Mesendoderm (in vitro differentiated cells): ENCODE measurements at regions not wholly inside any gene's neighbourhood (a gene's known extent, or its start where the extent isn't known, plus 50 kb on each side); places are given as distances from the start of the nearest gene placed in this dataset.
"Not testable (repeated sequence)": the region's sequence is repeated elsewhere in the genome, so short reads cannot be mapped to it uniquely, and the experiment has no call there.

Experiments
- DNase-seq: peaks from one replicate; pipeline ENCODE4 v3.0.0; 2013
- H2AK5ac ChIP-seq: 2 replicates; pipeline ENCODE4 v1.6.1; 2013; ENCODE audit warnings: low read length, inconsistent platforms
- H2BK120ac ChIP-seq: 2 replicates; pipeline ENCODE4 v1.6.1; 2013; ENCODE audit warnings: low read depth, mild to moderate bottlenecking, low read length, moderate library complexity, mixed read lengths
- H2BK15ac ChIP-seq: replicated peaks from 2 replicates; pipeline ENCODE4 v1.6.1; 2013; ENCODE audit warnings: low read depth, mild to moderate bottlenecking, moderate library complexity
- H2BK5ac ChIP-seq: 2 replicates; pipeline ENCODE4 v1.6.1; 2013; ENCODE audit warnings: low read length, inconsistent platforms
- H3K18ac ChIP-seq: 2 replicates; pipeline ENCODE4 v1.6.1; 2013; ENCODE audit warnings: mild to moderate bottlenecking, low read length, mixed read lengths
- H3K23ac ChIP-seq: one replicate; pipeline ENCODE4 v1.6.1; 2013; ENCODE audit warnings: low read length
- H3K27ac ChIP-seq: 2 replicates; pipeline ENCODE4 v1.5.1; 2013; ENCODE audit warnings: low read depth, mild to moderate bottlenecking, inconsistent platforms, low read length, moderate library complexity
- H3K27me3 ChIP-seq: 2 replicates; pipeline ENCODE4 v1.6.1; 2013; ENCODE audit warnings: low read length, control low read depth, mild to moderate bottlenecking, inconsistent platforms; ENCODE audit not compliant: insufficient read depth, poor library complexity
- H3K36me3 ChIP-seq: 2 replicates; pipeline ENCODE4 v1.6.1; 2013; ENCODE audit warnings: low read length, inconsistent platforms; ENCODE audit not compliant: control insufficient read depth, insufficient read depth
- H3K4ac ChIP-seq: one replicate; pipeline ENCODE4 v1.6.1; 2013; ENCODE audit warnings: low read depth, mild to moderate bottlenecking, low read length, moderate library complexity
- H3K4me1 ChIP-seq: 2 replicates; pipeline ENCODE4 v1.6.1; 2013; ENCODE audit warnings: low read depth, low read length, inconsistent platforms; ENCODE audit not compliant: control insufficient read depth
- H3K4me2 ChIP-seq: 2 replicates; pipeline ENCODE4 v1.6.1; 2013; ENCODE audit warnings: low read length
- H3K4me3 ChIP-seq: 2 replicates; pipeline ENCODE4 v1.5.1; 2013; ENCODE audit warnings: mild to moderate bottlenecking, low read length
- H3K56ac ChIP-seq: one replicate; pipeline ENCODE4 v1.6.1; 2013; ENCODE audit warnings: low read length
- H3K79me1 ChIP-seq: 2 replicates; pipeline ENCODE4 v1.6.1; 2013; ENCODE audit warnings: low read length, inconsistent platforms
- H3K79me2 ChIP-seq: 2 replicates; pipeline ENCODE4 v1.6.1; 2013; ENCODE audit warnings: mild to moderate bottlenecking, low read length; ENCODE audit not compliant: control insufficient read depth, insufficient read depth
- H3K9ac ChIP-seq: 2 replicates; pipeline ENCODE4 v1.6.1; 2013; ENCODE audit warnings: low read length, inconsistent platforms
- H4K5ac ChIP-seq: one replicate; pipeline ENCODE4 v1.6.1; 2013; ENCODE audit warnings: low read length
- H4K8ac ChIP-seq: one replicate; pipeline ENCODE4 v1.6.1; 2013; ENCODE audit warnings: low read depth, mild to moderate bottlenecking, control low read depth, low read length, moderate library complexity
- WGBS: extraction: QIAGEN DNeasy Blood & Tissue Kit; methylation state at CpG from one replicate; pipeline ENCODE4 v1.1.7; 2013; ENCODE audit warnings: low lambda C conversion rate, missing lambda C conversion rate; ENCODE audit not compliant: insufficient coverage; ENCODE audit errors: extremely low coverage; 5-methylcytosine and 5-hydroxymethylcytosine counted together

DNA sequence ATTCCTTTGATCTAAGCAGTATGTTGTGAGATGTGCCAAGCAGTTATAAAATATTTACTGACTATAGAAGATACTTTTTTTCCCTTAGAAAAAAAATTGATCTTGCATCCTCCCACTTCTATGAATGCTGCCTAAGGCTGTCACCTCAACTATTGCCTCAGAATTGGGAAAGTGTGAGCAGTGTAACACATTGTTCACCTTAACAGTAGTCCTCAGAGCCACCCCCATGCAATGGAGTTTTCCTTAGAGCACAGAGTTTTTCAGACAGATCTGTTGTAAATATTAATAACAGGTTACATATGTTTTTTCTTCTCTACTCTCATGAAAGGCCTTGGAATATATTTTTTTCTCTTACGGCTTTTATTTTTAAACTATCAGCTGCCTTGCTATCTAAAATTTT, 607.3 kb downstream of the STK39 start:
- Histone ChIP-seq H3K23ac (no peak overlapping the region), H3K4me1 (no peaks in the 10 kb centered on the region), H3K27me3 (no peaks in the 10 kb centered on the region), H2AK5ac (no peak overlapping the region), H3K56ac (no peak overlapping the region), H3K27ac (no peak overlapping the region), H3K4me3 (no peak overlapping the region), H3K9ac (no peak overlapping the region), H2BK15ac (no peak overlapping the region), H3K36me3 (no peaks in the 10 kb centered on the region), H3K4me2 (no peak overlapping the region), H4K8ac (no peak overlapping the region), H3K18ac (no peak overlapping the region), H3K79me1 (no peaks in the 10 kb centered on the region), H2BK5ac (no peak overlapping the region), H3K79me2 (no peaks in the 10 kb centered on the region), H2BK120ac (no peak overlapping the region), H3K4ac (no peak overlapping the region), H4K5ac (no peak overlapping the region)
- no CpG with 5 or more reads among the region's 1 CpG for WGBS
- DNase-seq = no peak

DNA sequence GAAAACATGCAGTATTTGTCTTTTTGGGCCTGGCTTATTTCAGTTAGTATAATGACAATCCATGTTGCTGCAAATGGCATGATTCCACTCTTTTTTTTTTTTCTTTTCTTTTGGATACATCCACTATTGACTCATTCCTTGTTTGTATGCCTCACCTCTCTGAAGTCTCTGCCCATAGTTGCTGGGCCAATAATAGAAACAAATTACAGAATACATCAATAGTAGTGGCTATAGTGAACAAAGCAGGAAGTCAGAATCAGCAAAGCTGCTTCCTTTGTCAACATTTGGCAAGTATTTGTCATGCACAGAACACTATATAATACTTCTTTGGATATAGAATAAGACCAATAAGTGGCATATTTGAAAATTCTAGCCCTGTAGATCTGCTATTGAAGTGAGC, 609.7 kb downstream of the STK39 start:
- no peak overlapping the region for H2BK5ac ChIP-seq
- no peak overlapping the region for H3K4me2 ChIP-seq
- H3K56ac ChIP-seq = no peak overlapping the region
- H3K23ac ChIP-seq = no peak overlapping the region
- H3K18ac ChIP-seq = no peak overlapping the region
- no peaks in the 10 kb centered on the region for H3K79me1 ChIP-seq
- H3K27ac ChIP-seq = no peak overlapping the region
- no peak for DNase-seq
- H3K27me3 ChIP-seq = no peaks in the 10 kb centered on the region
- no peak overlapping the region for H3K4ac ChIP-seq
- H3K4me3 ChIP-seq = no peak overlapping the region
- H4K5ac ChIP-seq = no peak overlapping the region
- no peak overlapping the region for H4K8ac ChIP-seq
- no peaks in the 10 kb centered on the region for H3K36me3 ChIP-seq
- H2AK5ac ChIP-seq = no peak overlapping the region
- H3K9ac ChIP-seq = no peak overlapping the region
- no peaks in the 10 kb centered on the region for H3K79me2 ChIP-seq
- H3K4me1 ChIP-seq = no peaks in the 10 kb centered on the region
- no peak overlapping the region for H2BK120ac ChIP-seq
- no peak overlapping the region for H2BK15ac ChIP-seq

DNA sequence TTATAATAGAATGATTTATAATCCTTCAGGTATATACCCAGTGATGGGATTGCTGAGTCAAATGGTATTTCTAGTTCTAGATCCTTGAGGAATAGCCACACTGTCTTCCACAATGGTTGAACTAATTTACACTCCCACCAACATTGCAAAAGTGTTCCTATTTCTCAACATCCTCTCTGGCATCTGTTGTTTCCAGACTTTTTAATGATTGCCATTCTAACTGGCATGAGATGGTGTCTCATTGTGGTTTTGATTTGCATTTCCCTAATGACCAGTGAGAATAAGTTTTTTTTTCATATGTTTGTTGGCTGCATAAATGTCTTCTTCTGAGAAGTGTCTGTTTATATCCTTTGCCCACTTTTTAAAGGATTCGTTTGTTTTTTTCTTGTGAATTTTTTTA, 615.1 kb downstream of the STK39 start:
- H3K4me2 ChIP-seq, H2BK15ac ChIP-seq, H3K27ac ChIP-seq, H3K23ac ChIP-seq, H2AK5ac ChIP-seq, H3K4me1 ChIP-seq, H3K4me3 ChIP-seq, H3K79me2 ChIP-seq, H2BK5ac ChIP-seq, H3K4ac ChIP-seq, H3K56ac ChIP-seq, H3K36me3 ChIP-seq, H2BK120ac ChIP-seq, H3K9ac ChIP-seq, H3K79me1 ChIP-seq, H4K8ac ChIP-seq, H3K18ac ChIP-seq, H3K27me3 ChIP-seq, H4K5ac ChIP-seq, DNase-seq: not testable (repeated sequence)
- no CpG with 5 or more reads among the region's 1 CpG for WGBS

DNA sequence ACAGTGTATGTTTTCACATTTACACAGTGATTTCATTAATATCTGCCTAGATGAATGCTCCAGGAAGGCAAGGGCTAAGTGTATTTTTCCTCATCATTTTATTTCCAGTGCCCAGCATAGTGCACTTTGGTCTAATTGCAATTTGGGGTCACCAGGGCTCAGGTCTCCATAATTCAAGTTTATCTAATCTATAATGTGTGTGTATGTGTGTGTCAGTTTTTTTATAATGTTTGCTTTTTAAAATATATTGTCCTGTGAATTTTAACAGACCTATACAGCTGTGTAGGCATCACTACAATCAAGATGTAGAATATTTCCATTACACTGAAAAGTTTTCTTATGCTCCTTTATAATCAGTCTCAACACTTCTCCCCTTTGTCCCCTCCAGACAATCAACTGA, 620.4 kb downstream of the STK39 start:
- H3K9ac ChIP-seq = no peak overlapping the region
- H3K4me3 ChIP-seq = no peak overlapping the region
- no peak overlapping the region for H2AK5ac ChIP-seq
- H3K4me1 ChIP-seq = no peaks in the 10 kb centered on the region
- no peaks in the 10 kb centered on the region for H3K27me3 ChIP-seq
- H3K23ac ChIP-seq = no peak overlapping the region
- no peak overlapping the region for H2BK5ac ChIP-seq
- H4K8ac ChIP-seq = no peak overlapping the region
- H3K79me1 ChIP-seq = no peaks in the 10 kb centered on the region
- H3K4ac ChIP-seq = no peak overlapping the region
- H3K79me2 ChIP-seq = no peaks in the 10 kb centered on the region
- no peak for DNase-seq
- no peaks in the 10 kb centered on the region for H3K36me3 ChIP-seq
- no peak overlapping the region for H3K56ac ChIP-seq
- no peak overlapping the region for H2BK120ac ChIP-seq
- no peak overlapping the region for H2BK15ac ChIP-seq
- no peak overlapping the region for H4K5ac ChIP-seq
- H3K4me2 ChIP-seq = no peak overlapping the region
- H3K27ac ChIP-seq = no peak overlapping the region
- no peak overlapping the region for H3K18ac ChIP-seq

DNA sequence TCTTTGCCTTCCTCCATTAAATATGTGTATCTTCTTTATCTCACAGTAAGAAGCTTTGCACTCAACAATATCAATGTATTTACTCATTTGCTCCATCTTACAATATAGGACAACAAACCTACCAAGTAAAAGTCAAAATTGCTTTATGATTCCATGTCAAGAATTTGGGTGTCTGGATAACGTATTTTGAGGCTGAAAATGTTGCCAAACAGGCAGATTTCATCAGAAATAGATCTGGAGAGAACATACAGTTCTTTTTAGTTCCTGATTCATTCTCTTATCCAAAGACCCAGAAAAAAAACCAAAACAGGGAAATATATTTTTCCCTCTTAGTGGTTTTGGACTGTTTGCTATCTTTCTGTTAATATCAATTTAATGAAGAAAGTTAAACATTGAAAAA, 621.1 kb downstream of the STK39 start:
- no peaks in the 10 kb centered on the region for H3K79me1 ChIP-seq
- DNase-seq = no peak
- no peaks in the 10 kb centered on the region for H3K27me3 ChIP-seq
- H2BK120ac ChIP-seq = no peak overlapping the region
- H2BK5ac ChIP-seq = no peak overlapping the region
- no peak overlapping the region for H3K4ac ChIP-seq
- no peak overlapping the region for H3K9ac ChIP-seq
- no peak overlapping the region for H4K5ac ChIP-seq
- no peak overlapping the region for H3K4me3 ChIP-seq
- H3K18ac ChIP-seq = no peak overlapping the region
- no peaks in the 10 kb centered on the region for H3K4me1 ChIP-seq
- no peak overlapping the region for H3K4me2 ChIP-seq
- H3K27ac ChIP-seq = no peak overlapping the region
- no peaks in the 10 kb centered on the region for H3K36me3 ChIP-seq
- no peak overlapping the region for H4K8ac ChIP-seq
- no peak overlapping the region for H2AK5ac ChIP-seq
- WGBS = no CpG with 5 or more reads among the region's 1 CpG
- H3K23ac ChIP-seq = no peak overlapping the region
- H2BK15ac ChIP-seq = no peak overlapping the region
- H3K79me2 ChIP-seq = no peaks in the 10 kb centered on the region
- no peak overlapping the region for H3K56ac ChIP-seq

DNA sequence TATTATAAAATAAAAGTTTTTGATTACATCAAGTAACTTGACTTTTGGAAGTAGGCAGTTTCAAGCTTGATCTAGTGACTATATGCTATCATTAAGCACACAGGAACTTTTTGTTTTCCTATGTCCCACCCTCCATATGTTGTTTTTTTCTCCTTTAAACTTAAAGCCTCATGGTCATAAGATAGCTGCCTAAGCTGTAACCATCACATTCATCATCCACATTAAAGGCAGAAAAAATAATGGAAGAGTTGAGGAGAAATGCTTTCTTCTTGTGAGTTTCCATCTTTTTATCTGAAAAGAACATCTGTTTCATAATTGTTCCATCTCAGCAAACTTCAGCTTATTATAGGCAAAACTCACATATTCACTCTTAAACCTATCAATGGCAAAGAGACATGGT, 630.4 kb downstream of the STK39 start:
- no peaks in the 10 kb centered on the region for H3K27me3 ChIP-seq
- no peak overlapping the region for H3K4me2 ChIP-seq
- no peak overlapping the region for H3K4me3 ChIP-seq
- no peak overlapping the region for H2BK120ac ChIP-seq
- no peaks in the 10 kb centered on the region for H3K79me2 ChIP-seq
- H3K23ac ChIP-seq = no peak overlapping the region
- H3K36me3 ChIP-seq = peaks cover 1% of the 10 kb centered on the region
- no peaks in the 10 kb centered on the region for H3K4me1 ChIP-seq
- DNase-seq = no peak
- no peak overlapping the region for H4K5ac ChIP-seq
- H3K56ac ChIP-seq = no peak overlapping the region
- H3K4ac ChIP-seq = no peak overlapping the region
- no peak overlapping the region for H3K9ac ChIP-seq
- no peak overlapping the region for H2BK15ac ChIP-seq
- H3K79me1 ChIP-seq = no peaks in the 10 kb centered on the region
- no peak overlapping the region for H3K18ac ChIP-seq
- H2AK5ac ChIP-seq = no peak overlapping the region
- H2BK5ac ChIP-seq = no peak overlapping the region
- H4K8ac ChIP-seq = no peak overlapping the region
- no peak overlapping the region for H3K27ac ChIP-seq
